GM12878 (cell line): ENCODE measurements at regions not wholly inside any gene's neighbourhood (a gene's known extent, or its start where the extent isn't known, plus 50 kb on each side); places are given as distances from the start of the nearest gene placed in this dataset.

ENCODE experiments used
- ATAC-seq: fragments of 200-7000 bp; cut with Tn5 transposase; 3 replicates; pipeline ENCODE4 v1.9.1; 2020; ENCODE audit warnings: mild to moderate bottlenecking, moderate library complexity
- BruUV-seq: library from RNA; stranded (reverse); fragments of 400-500 nt; replicated peaks from 2 replicates; lab custom pipeline; 2021; lab: Mats Ljungman, UMichigan
- CTCF ChIA-PET: fragments of 300-600 bp; sonication (Branson Sonifier 250); formaldehyde crosslinking; extraction: SDS; loops from one replicate; lab custom pipeline; 2021; ENCODE audit warnings: inconsistent platforms; lab: Yijun Ruan, JAX
- POLR2A ChIA-PET: fragments of 350-600 bp; formaldehyde crosslinking; extraction: SDS; loops from one replicate; lab custom pipeline; 2021; ENCODE audit warnings: inconsistent platforms; lab: Charles Lee
- RAD21 ChIA-PET: fragments of 300-600 bp; sonication (Branson Sonifier 250); formaldehyde crosslinking; loops from one replicate; lab custom pipeline; 2023; ENCODE audit warnings: antibody characterized with exemption; ENCODE audit not compliant: unreplicated experiment; lab: Charles Lee
- SMC1A ChIA-PET: fragments of 300-600 bp; sonication (Branson Sonifier 250); formaldehyde crosslinking; loops from one replicate; lab custom pipeline; 2023; ENCODE audit not compliant: unreplicated experiment, uncharacterized antibody; lab: Charles Lee
- DNase-seq: peaks from one replicate; pipeline ENCODE4 v3.0.0-alpha.2; 2011; ENCODE audit warnings: low read depth, low spot score
- FAIRE-seq: peaks from 3 replicates; lab custom pipeline; 2011; peaks lifted over from hg19 to GRCh38; lab: Jason Lieb, UNC
- H2AFZ ChIP-seq: 2 replicates; pipeline ENCODE4 v1.6.0; 2011; ENCODE audit warnings: low read depth, low read length, control low read depth; ENCODE audit not compliant: control insufficient read depth
- H3K27ac ChIP-seq: 2 replicates; pipeline ENCODE4 v1.5.1; 2011; ENCODE audit warnings: control low read depth; ENCODE audit not compliant: control insufficient read depth, insufficient read depth
- H3K27me3 ChIP-seq, 2 experiments: replicated peaks in 1 of 2; 2 replicates each; pipeline versions ENCODE4 v1.6.0 to v1.6.1; 2011; ENCODE audit warnings: low read length in 1 of 2; ENCODE audit not compliant: control insufficient read depth in 2 of 2, insufficient read depth in 2 of 2
- H3K36me3 ChIP-seq, 2 experiments: 2 replicates each; pipeline ENCODE4 v1.5.1; 2011; ENCODE audit warnings: low read length in 1 of 2; ENCODE audit not compliant: control insufficient read depth in 2 of 2, insufficient read depth in 2 of 2
- H3K4me1 ChIP-seq: 2 replicates; pipeline ENCODE4 v1.6.1; 2011; ENCODE audit warnings: mild to moderate bottlenecking, low read length, moderate library complexity, mixed read lengths; ENCODE audit not compliant: control insufficient read depth, insufficient read depth
- H3K4me2 ChIP-seq: 2 replicates; pipeline ENCODE4 v1.6.0; 2011; ENCODE audit warnings: control low read depth; ENCODE audit not compliant: control insufficient read depth, insufficient read depth
- H3K4me3 ChIP-seq: fragments of 200-600 bp; sonication (generic); 2 replicates; pipeline ENCODE4 v1.5.1; 2016
- H3K79me2 ChIP-seq: 2 replicates; pipeline ENCODE4 v1.6.0; 2011; ENCODE audit warnings: low read length; ENCODE audit not compliant: control insufficient read depth, insufficient read depth
- H3K9ac ChIP-seq: 2 replicates; pipeline ENCODE4 v1.8.0; 2011; ENCODE audit warnings: low read length, control low read depth, mixed read lengths; ENCODE audit not compliant: control insufficient read depth, insufficient read depth
- H3K9me3 ChIP-seq: replicated peaks from 3 replicates; pipeline ENCODE4 v1.5.1; 2011; ENCODE audit warnings: mild to moderate bottlenecking, low read length; ENCODE audit not compliant: control insufficient read depth, insufficient read depth
- H4K20me1 ChIP-seq: 2 replicates; pipeline ENCODE4 v1.6.0; 2011; ENCODE audit not compliant: control insufficient read depth, insufficient read depth
- CBX3 ChIP-seq: fragments of 200-600 bp; sonication (generic); IDR thresholded peaks from 2 replicates; pipeline ENCODE4 v1.6.1; 2016; ENCODE audit warnings: low read depth, borderline replicate concordance
- CBX5 ChIP-seq: sonication (generic); IDR thresholded peaks from 2 replicates; pipeline ENCODE4 v1.6.1; 2016; ENCODE audit warnings: low read depth, moderate library complexity, mild to moderate bottlenecking, inconsistent platforms
- EGR1 ChIP-seq, 2 experiments: IDR thresholded peaks; 1 replicate in 1 of 2; 2 replicates in 1 of 2; pipeline ENCODE4 v1.6.1; 2011 to 2012; ENCODE audit warnings: low read depth in 2 of 2, low read length in 2 of 2, borderline replicate concordance in 1 of 2, mild to moderate bottlenecking in 1 of 2, moderate library complexity in 1 of 2
- EP300 ChIP-seq, 2 experiments: fragments of 150-350 bp in 1 of 2; IDR thresholded peaks; 2 replicates each; pipeline ENCODE4 v1.6.1; 2011 to 2012; ENCODE audit warnings: low read depth in 2 of 2, low read length in 2 of 2, borderline replicate concordance in 1 of 2, improper control_type of control experiment in 1 of 2, inconsistent platforms in 1 of 2; ENCODE audit not compliant: control insufficient read depth in 1 of 2
- FOS ChIP-seq: IDR thresholded peaks from 3 replicates; pipeline ENCODE4 v1.6.1; 2011; ENCODE audit warnings: borderline replicate concordance; ENCODE audit not compliant: insufficient read length; ENCODE audit errors: extremely low read depth
- FOXK2 ChIP-seq: fragments of 450-650 bp; IDR thresholded peaks from 2 replicates; pipeline ENCODE4 v1.6.1; 2017; ENCODE audit warnings: mild to moderate bottlenecking, moderate library complexity
- HDAC2 ChIP-seq: fragments of 200-600 bp; sonication (generic); IDR thresholded peaks from 2 replicates; pipeline ENCODE4 v1.6.1; 2017
- IKZF2 ChIP-seq, 2 experiments: fragments of 450-650 bp; IDR thresholded peaks; 2 replicates each; pipeline ENCODE4 v1.6.1; 2017; ENCODE audit warnings: mild to moderate bottlenecking in 2 of 2, moderate library complexity in 2 of 2
- STAT3 ChIP-seq: IDR thresholded peaks from 2 replicates; pipeline ENCODE4 v1.6.1; 2011; ENCODE audit warnings: low read depth, low read length, improper control_type of control experiment
- SUZ12 ChIP-seq: fragments of 200-600 bp; sonication (generic); IDR thresholded peaks from one replicate; pipeline ENCODE4 v1.6.1; 2018; ENCODE audit warnings: antibody characterized with exemption, mild to moderate bottlenecking; ENCODE audit not compliant: unreplicated experiment
- YBX1 ChIP-seq: fragments of 450-650 bp; IDR thresholded peaks from 2 replicates; pipeline ENCODE4 v1.6.1; 2016; ENCODE audit warnings: antibody characterized with exemption
- ZNF217 ChIP-seq: fragments of 450-650 bp; IDR thresholded peaks from 2 replicates; pipeline ENCODE4 v1.6.1; 2017; ENCODE audit warnings: antibody characterized with exemption, mild to moderate bottlenecking
- WGBS: methylation state at CpG from one replicate; pipeline ENCODE4 v1.1.6; 2016; ENCODE audit warnings: low lambda C conversion rate; ENCODE audit not compliant: insufficient replicate concordance, insufficient coverage; ENCODE audit errors: missing lambda C conversion rate; 5-methylcytosine and 5-hydroxymethylcytosine counted together
- in situ Hi-C: fragments of 300-500 bp; cut with MboI; formaldehyde crosslinking; loops from 9 replicates; pipeline ENCODE4 v1.14.3; 2018; ENCODE audit warnings: mixed read lengths
- intact Hi-C: fragments of 100-400 bp; cut with micrococcal nuclease; formaldehyde crosslinking; loops from one replicate; pipeline ENCODE4 v1.14.2; 2022; ENCODE audit not compliant: unreplicated experiment
- TF ChIP-seq, protein P1 (sequence below): IDR thresholded peaks from 2 replicates; pipeline ENCODE4 v1.6.1; 2012; ENCODE audit warnings: improper control_type of control experiment, low read depth, low read length; ENCODE audit not compliant: insufficient replicate concordance
- TF ChIP-seq, protein P2 (sequence below): fragments of 450-650 bp; formaldehyde crosslinking; IDR thresholded peaks from 2 replicates; pipeline ENCODE4 v1.4.0; 2022; ENCODE audit warnings: mild to moderate bottlenecking, moderate library complexity
- TF ChIP-seq, protein P3 (sequence below): IDR thresholded peaks from 2 replicates; pipeline ENCODE4 v1.6.1; 2011; ENCODE audit warnings: borderline replicate concordance, low read depth, mild to moderate bottlenecking, moderate library complexity, mixed read lengths, low read length; ENCODE audit not compliant: insufficient read depth; ENCODE audit errors: extremely low read length

DNA sequence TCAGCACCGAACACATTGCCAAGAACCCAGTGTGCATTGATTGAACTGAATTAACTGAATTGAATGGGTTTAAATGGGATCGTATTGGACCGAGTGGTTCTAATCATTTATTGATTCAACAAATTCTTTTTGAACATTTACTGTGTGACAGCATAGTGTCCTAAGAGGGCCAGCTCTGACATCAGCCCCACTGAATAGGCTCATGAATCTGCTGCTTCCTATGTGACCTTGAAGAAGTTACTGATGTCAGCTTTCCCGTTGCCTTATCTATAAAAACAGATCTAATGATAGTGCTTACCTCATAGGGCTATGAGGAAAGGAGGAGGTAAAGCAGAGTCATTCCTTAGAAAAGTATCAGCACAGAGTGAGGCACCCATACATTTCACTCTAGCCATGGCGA, 226.3 kb downstream of the CBLN1 start (continued):
- TF ChIP-seq, protein P1, sequence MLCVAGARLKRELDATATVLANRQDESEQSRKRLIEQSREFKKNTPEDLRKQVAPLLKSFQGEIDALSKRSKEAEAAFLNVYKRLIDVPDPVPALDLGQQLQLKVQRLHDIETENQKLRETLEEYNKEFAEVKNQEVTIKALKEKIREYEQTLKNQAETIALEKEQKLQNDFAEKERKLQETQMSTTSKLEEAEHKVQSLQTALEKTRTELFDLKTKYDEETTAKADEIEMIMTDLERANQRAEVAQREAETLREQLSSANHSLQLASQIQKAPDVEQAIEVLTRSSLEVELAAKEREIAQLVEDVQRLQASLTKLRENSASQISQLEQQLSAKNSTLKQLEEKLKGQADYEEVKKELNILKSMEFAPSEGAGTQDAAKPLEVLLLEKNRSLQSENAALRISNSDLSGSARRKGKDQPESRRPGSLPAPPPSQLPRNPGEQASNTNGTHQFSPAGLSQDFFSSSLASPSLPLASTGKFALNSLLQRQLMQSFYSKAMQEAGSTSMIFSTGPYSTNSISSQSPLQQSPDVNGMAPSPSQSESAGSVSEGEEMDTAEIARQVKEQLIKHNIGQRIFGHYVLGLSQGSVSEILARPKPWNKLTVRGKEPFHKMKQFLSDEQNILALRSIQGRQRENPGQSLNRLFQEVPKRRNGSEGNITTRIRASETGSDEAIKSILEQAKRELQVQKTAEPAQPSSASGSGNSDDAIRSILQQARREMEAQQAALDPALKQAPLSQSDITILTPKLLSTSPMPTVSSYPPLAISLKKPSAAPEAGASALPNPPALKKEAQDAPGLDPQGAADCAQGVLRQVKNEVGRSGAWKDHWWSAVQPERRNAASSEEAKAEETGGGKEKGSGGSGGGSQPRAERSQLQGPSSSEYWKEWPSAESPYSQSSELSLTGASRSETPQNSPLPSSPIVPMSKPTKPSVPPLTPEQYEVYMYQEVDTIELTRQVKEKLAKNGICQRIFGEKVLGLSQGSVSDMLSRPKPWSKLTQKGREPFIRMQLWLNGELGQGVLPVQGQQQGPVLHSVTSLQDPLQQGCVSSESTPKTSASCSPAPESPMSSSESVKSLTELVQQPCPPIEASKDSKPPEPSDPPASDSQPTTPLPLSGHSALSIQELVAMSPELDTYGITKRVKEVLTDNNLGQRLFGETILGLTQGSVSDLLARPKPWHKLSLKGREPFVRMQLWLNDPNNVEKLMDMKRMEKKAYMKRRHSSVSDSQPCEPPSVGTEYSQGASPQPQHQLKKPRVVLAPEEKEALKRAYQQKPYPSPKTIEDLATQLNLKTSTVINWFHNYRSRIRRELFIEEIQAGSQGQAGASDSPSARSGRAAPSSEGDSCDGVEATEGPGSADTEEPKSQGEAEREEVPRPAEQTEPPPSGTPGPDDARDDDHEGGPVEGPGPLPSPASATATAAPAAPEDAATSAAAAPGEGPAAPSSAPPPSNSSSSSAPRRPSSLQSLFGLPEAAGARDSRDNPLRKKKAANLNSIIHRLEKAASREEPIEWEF: no peak

DNA sequence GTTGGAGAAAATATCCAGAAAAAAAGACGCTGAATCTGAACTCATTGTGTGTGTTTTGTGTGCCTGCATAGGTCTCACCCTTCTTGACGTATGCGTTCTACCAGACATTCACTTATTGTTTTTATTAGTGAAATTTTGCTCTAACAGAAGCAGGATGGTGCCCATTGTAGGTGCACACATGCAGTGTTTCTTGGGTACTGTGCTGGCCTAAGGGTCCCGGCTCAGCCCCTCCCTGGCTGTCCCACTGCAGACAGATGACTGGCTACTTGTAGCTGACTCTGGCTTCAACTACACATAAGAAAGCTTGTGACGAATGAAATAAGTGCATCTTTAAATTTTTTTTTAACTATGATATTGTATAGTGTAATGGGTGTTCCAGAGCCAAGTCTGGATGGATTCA, 227.0 kb downstream of the CBLN1 start:
- FAIRE-seq: no peak
- BruUV-seq: no TSS peak
- RAD21 ChIA-PET: no interaction called here

More for the DNA sequence above, 227.0 kb downstream of the CBLN1 start:
- H3K4me3 ChIP-seq: no peak overlapping the region
- in situ Hi-C loops (no loop called here), intact Hi-C loops (no loop called here)
- H3K9ac ChIP-seq: no peak overlapping the region
- no peak overlapping the region for H3K27ac ChIP-seq
- CTCF ChIA-PET: no interaction called here
- H3K4me2 ChIP-seq: no peak overlapping the region
- DNase-seq: no peak
- H3K9me3 ChIP-seq: no peaks in the 10 kb centered on the region
- no peaks in the 10 kb centered on the region for H4K20me1 ChIP-seq
- 38% methylated on average over 5 of the region's 5 CpGs for WGBS
- H3K27me3 ChIP-seq: no peaks in the 10 kb centered on the region
- H3K4me1 ChIP-seq: no peaks in the 10 kb centered on the region
- POLR2A ChIA-PET: no interaction called here
- SMC1A ChIA-PET: no interaction called here
- no peak for TF ChIP-seq HDAC2
- no peak for TF ChIP-seq IKZF2 (IDR thresholded peaks at IDR 0.05)
- TF ChIP-seq, protein P2, sequence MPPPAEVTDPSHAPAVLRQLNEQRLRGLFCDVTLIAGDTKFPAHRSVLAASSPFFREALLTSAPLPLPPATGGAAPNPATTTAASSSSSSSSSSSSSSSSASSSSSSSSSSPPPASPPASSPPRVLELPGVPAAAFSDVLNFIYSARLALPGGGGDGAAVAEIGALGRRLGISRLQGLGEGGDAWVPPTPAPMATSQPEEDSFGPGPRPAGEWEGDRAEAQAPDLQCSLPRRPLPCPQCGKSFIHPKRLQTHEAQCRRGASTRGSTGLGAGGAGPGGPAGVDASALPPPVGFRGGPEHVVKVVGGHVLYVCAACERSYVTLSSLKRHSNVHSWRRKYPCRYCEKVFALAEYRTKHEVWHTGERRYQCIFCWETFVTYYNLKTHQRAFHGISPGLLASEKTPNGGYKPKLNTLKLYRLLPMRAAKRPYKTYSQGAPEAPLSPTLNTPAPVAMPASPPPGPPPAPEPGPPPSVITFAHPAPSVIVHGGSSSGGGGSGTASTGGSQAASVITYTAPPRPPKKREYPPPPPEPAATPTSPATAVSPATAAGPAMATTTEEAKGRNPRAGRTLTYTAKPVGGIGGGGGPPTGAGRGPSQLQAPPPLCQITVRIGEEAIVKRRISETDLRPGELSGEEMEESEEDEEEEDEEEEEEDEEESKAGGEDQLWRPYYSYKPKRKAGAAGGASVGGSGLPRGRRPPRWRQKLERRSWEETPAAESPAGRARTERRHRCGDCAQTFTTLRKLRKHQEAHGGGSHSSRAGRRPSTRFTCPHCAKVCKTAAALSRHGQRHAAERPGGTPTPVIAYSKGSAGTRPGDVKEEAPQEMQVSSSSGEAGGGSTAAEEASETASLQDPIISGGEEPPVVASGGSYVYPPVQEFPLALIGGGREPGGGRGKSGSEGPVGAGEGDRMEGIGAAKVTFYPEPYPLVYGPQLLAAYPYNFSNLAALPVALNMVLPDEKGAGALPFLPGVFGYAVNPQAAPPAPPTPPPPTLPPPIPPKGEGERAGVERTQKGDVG (CRISPR knock-in tag): no peak
- TF ChIP-seq EGR1 (IDR thresholded peaks at IDR 0.05; ENCODE audit: borderline replicate concordance in 1 of 2, low read depth in 2 of 2, low read length in 2 of 2): no peak
- no peak for TF ChIP-seq FOS
- TF ChIP-seq FOXK2: no peak
- no peak for TF ChIP-seq CBX5
- no peak for TF ChIP-seq ZNF217
- TF ChIP-seq EP300 (IDR thresholded peaks at IDR 0.05; ENCODE audit: borderline replicate concordance in 1 of 2, control insufficient read depth in 1 of 2, low read depth in 2 of 2, low read length in 2 of 2): no peak
- no peak for TF ChIP-seq SUZ12
- TF ChIP-seq YBX1: no peak
- TF ChIP-seq CBX3: no peak
- no peak for TF ChIP-seq STAT3
- TF ChIP-seq, protein P3, sequence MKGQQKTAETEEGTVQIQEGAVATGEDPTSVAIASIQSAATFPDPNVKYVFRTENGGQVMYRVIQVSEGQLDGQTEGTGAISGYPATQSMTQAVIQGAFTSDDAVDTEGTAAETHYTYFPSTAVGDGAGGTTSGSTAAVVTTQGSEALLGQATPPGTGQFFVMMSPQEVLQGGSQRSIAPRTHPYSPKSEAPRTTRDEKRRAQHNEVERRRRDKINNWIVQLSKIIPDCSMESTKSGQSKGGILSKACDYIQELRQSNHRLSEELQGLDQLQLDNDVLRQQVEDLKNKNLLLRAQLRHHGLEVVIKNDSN: no peak
- H2AFZ ChIP-seq: no peak overlapping the region
- ATAC-seq: no peak
- H3K36me3 ChIP-seq: no peaks in the 10 kb centered on the region
- H3K79me2 ChIP-seq: no peaks in the 10 kb centered on the region
